ENCODE measurements at regions not wholly inside any gene's neighbourhood (a gene's known extent, or its start where the extent isn't known, plus 50 kb on each side); places are given as distances from the start of the nearest gene placed in this dataset.

DNA sequence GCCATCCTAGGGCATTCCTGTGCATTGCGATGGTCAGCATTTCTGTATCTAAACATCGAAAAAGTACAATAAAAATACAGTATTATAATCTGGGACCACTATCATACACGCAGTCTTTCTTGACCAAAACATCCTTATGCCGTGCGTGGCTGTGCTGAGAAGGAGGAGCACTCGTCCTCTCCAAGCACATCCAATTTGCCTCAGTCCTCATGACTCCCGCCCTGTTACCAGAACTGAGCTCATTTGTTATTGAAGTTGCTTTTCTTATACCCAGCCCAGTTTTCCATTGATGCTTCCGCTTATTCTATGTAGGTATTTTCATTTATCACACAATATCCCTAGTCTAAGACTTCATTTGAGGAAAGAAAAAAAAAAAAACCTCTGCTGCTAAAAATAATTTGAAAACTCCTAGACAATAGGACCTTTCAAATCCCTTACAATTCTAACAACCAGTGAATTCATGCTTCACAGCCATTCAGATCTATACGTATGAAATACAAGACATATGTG, 236.9 kb upstream of the PLEKHG7 start:
- DNase-seq (ENCODE audit: low spot score) = no peak

- no peak for DNase-seq (ENCODE audit: low spot score)
Measured at GRCh38 chr12:92464911-92465310, 237.9 kb upstream of the PLEKHG7 start.

DNA sequence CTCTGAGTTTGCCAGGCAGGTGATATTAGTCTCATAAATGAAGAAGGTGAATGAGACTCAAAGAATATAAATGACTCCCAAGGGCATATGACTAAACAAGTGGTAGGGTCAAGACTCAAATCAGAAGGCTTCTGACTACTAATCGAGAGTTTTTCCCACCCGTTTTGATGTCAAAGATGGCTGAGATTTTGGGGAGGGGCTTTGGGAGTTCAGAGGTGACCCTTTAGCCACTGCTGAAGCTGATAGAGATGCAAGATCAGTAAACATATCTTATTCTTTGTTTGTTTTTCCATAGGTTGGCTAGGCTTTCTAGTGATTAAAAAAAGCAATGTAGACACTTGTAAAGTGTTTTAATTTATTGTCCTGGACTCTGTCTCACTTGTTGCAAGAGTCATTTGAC, 239.6 kb upstream of the PLEKHG7 start:
- DNase-seq (ENCODE audit: low spot score) = no peak

GRCh38 chr12:92462527-92462926, 240.3 kb upstream of the PLEKHG7 start:
- no peak for DNase-seq (ENCODE audit: low spot score)

- no peak for DNase-seq (ENCODE audit: low spot score)
Measured at GRCh38 chr12:92462049-92462448, 240.7 kb upstream of the PLEKHG7 start.

DNA sequence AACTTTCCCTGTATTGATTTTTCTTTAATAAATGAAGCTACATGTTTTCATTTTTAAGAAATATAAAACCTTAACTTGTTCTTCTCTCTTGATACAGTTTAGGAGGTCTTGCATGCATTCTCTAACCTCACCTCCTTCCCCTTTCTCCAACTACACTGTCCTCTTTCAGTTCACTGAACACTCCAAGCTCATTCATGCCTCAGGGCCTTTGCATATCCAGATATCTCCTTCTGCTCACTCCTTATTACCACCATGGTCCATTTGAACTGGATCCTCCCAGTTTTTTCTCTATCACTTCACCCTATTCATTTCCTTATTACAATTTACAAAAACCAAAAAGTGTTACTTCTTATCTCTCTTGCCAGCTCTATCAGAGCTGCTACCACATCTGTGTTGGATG, 242.9 kb upstream of the PLEKHG7 start:
- no peak for DNase-seq (ENCODE audit: low spot score)

DNA sequence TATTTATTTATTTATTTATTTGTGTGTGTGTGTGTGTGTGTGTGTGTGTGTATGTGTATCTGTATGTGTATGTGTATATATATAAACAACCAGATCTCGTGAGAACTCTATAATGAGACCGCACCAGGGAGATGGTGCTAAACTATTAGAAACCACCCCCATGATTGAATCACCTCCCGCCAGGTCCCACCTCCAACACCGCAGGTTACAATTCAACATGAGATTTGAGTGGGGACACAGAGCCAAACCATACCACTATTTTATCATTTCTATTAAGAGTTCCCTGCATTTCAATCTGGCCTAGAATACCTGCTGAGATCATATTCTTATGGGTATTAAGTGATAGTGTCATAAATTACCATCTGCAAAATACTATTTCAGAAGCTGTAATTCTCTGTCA, 243.8 kb upstream of the PLEKHG7 start:
- no peak for DNase-seq (ENCODE audit: low spot score)

DNA sequence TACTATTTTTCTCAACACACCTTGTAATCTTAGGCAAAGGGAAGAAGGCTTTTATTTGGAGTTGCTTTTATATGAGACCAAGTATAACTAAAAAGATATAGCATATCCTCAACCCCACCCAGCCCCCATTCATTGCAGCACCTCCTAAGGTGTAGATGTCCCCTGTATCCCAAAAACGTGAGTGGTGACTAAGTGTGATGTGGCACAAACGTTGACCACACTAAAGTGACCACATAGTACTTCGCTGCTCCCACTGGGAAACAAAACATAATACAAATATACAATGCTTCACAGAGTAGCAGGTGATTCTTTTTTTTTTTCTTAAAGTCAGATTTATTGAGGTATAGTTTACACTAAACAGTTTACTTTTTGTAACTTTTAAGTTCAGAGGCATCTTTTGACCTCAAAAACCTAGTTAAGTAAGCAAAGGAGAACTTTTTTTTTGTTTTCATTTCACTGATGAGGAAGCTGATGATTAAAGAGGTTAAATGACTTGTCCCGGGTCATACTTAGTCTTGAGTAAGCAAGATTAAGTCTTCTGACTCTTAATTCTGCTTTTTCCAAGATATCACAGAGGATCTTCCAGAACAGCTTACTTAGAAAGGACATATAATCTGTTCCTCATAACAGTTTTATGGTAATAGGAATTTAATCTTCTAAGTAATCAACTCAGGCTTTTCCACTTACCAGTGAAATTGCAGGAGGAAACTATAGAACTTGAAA, 245.2 kb upstream of the PLEKHG7 start:
- DNase-seq (ENCODE audit: low spot score) = no peak

- DNase-seq (ENCODE audit: low spot score) = no peak
Measured at GRCh38 chr12:92452763-92453162, 250.0 kb upstream of the PLEKHG7 start.

- no peak for DNase-seq (ENCODE audit: low spot score)
Measured at GRCh38 chr12:92446083-92446460, 256.7 kb upstream of the PLEKHG7 start.

DNA sequence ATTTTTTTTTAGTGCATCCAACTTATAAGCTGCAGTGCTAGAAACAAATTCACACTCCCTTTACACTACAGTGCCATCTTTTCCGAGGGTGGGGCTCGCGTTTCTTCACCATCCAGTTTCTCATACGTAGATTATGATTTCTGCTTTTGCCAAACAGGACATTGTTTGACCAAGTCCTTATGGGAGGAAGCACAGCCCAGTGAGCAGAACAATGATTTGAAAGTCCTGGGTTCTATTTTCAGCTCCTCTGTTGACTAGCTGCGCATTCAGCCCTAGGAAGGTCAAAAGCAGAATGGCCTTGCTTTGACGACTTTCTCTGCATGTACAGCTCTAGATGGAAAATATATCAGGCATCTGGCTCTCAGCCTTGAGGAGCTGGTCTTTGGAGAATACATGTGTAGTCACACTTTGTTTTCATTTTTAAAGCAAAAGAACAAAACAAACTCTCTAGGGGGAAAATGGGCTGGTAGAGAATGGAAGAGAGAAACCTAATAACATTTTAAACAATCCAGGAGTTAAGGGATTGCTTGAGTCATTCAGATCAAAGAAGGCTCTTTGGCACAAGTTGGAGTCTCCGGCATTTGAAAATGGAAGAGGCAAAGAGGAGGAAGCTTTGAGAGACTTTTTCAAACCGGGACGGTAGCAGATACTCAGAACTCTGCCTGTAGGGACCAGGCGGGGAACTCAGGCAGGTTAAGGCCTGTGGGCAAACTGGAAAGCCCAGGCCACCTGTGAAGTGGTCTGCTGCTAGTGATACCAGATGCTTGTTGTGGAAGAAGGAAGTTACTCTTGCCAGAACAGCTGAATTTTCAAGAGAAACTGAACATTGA, 257.3 kb upstream of the PLEKHG7 start:
- DNase-seq (ENCODE audit: low spot score) = no peak

GRCh38 chr12:92444763-92445162, 258.0 kb upstream of the PLEKHG7 start:
- DNase-seq (ENCODE audit: low spot score) = no peak

DNA sequence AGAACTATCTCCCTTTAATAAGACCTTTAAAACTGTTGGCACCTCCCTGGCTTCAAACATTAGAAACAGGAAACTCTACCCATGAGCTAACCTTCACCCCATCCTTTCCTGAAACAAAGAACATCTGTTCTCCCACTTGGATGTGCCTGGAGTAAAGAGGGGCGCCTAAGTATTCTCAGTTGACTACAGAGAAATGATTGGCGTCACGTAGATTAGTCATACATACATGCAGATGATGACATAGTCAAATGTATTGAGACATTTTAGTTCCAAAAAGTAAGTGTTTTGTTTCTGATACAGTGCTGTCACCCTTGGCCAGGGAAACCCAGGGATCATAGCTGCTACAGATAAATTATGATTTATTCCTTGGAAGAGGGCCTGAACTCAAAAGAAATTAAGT, 260.0 kb upstream of the PLEKHG7 start:
- no peak for DNase-seq (ENCODE audit: low spot score)

DNA sequence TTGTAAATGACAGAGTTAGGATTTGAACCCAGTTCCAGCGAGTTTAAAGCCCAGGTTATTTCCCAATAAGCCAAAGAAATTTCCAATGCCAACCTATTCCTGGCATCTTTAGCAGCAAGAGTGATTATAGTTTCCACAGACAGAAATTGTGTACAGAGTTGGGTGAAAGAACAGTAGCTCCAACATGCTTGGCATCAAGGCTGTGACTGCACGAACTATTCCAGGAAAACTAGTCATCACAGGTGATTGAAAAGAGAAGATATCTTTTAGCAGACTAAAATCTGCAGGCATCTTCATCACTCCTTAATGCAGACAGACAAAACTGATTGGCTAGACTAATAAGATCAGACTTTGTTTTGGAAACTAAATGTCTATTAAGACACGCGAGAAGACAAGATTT, 262.7 kb upstream of the PLEKHG7 start:
- DNase-seq (ENCODE audit: low spot score) = no peak

DNA sequence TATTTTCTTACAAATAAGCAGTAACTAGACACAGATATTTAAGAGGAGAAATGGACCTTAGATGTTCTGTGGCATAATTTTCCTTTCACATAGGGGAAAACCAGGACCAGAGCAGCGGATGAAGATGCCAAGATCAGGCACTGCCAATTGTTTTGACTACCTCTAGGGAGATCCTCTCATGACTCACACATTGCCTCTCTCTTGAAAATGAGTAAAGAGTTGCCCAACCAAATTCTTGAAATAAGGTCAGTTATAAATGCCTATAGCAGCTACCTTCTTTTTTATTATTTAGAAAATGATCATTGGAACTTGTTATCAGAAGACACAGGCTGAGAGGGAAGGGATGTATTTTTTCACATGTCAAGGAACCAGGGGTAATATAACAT, 263.4 kb upstream of the PLEKHG7 start:
- no peak for DNase-seq (ENCODE audit: low spot score)

- DNase-seq (ENCODE audit: low spot score) = no peak
Measured at GRCh38 chr12:92438641-92439419, 264.0 kb upstream of the PLEKHG7 start.

DNA sequence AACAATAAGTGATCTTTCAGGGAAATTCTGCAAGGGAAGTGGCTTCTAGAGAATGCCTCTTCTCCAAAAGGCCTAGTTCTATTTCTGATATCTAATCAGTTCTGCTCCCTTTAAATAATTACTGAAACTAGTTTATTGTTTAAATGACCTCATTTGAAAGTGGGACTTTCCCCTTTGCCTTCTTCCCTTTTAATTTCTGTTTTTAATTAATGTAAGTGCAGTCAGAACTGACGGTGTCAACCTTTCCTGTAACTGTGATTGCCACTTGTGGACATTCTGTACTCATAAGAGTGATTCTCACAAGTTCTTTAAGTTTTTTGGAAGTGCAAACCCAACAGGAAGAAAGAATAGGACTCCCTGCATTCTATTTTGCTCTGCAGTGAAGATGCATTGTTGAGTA, 265.3 kb upstream of the PLEKHG7 start:
- DNase-seq (ENCODE audit: low spot score) = no peak

DNA sequence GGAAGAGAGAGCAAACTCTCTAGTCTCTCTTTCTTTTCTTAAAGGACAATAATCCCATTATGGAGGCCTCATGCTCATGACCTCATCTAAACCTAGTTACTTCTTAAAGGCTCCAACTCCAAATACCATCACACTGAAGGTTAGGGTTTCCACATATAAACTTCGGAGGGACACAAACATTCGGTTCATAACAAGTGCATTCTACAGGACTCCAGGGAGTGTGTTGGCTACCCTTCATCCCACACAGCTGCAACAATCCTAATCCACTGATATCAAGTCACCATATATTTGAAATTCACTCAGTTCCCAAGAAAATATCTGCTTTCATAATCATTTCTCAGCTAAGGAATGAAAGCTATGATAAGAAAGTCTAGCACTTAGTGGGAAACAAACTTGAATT, 265.9 kb upstream of the PLEKHG7 start:
- DNase-seq (ENCODE audit: low spot score) = no peak

- DNase-seq (ENCODE audit: low spot score) = no peak
Measured at GRCh38 chr12:92434607-92435025, 268.2 kb upstream of the PLEKHG7 start.

DNA sequence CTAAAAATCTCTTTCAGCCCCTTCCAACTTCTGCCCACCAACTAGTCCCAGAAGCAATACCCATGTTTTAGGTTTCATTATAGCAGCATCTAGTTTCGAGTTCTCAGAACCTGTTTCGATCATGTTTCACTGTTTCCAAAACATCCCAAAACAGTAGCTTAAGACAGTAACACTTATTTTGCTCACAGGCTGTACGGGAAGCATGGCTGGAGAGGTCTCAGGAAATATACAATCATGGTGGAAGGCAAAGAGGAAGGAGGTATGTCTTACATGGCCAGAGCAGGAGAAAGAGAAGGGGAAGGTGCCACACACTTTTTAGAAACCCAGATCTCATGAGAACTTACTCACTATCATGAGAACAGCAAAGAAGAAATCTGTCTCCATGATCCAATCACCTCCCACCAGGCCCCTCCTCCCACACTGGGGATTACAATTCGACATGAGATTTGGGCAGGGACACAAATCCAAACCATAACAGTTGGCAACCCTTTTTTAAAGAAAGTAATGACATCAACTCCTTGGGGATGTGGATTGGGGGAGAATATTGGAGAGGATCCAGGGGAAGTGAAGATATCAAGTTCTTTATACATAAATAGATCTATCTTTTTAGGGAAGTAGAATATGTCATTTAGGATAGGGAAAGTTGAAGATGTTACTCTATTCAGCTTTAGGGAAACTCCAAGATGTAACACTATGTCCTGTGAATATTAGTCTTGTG, 269.9 kb upstream of the PLEKHG7 start:
- DNase-seq (ENCODE audit: low spot score) = no peak

DNA sequence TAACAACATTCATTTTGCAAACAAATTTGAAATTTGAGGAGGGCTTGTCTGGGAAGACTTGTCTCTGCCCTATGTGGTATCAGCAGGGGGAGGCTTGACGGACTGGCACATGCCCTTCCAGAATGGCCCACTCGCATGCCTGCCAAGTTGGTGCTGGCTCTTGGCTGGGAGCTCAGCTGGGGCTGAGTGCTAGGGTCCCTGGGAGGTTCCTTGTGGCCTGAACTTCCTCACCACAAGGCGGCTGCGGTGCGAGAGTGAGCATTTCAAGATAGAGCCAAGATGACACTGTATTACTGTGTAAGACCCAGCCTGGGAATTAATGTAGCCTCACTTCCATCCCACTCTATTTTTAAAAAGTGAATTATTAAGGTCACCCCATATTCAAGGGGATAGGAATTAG, 271.6 kb upstream of the PLEKHG7 start:
- DNase-seq (ENCODE audit: low spot score) = no peak

DNA sequence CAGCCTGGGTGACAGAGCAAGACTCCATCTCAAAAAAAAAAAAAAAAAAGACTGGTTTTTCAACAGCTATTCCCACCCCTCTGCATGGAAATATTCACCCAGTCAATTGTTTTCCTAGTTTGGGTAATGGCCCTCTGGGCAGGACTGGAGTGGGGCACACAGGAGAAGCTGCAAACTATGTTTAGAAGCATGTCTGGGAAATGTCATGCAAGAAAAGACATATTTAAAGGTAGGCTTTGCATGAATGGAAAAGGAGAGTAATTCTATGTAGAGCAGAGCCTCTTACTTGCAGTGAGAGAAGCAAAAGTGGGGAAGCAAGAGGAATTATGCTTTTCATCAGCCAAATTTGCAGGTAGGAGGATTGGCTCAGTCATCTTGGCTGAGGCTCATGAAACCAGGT, 276.5 kb upstream of the PLEKHG7 start:
- DNase-seq (ENCODE audit: low spot score) = no peak
